Ishikawa (cell line): ENCODE measurements at regions not wholly inside any gene's neighbourhood (a gene's known extent, or its start where the extent isn't known, plus 50 kb on each side); places are given as distances from the start of the nearest gene placed in this dataset.

ENCODE experiments used
- FOXM1 ChIP-seq: IDR thresholded peaks from 2 replicates; pipeline ENCODE4 v1.6.1; 2012; ENCODE audit warnings: low read depth, borderline replicate concordance
- RAD21 ChIP-seq: IDR thresholded peaks from 2 replicates; pipeline ENCODE4 v1.6.1; 2012; ENCODE audit warnings: low read depth
- REST ChIP-seq: IDR thresholded peaks from 2 replicates; pipeline ENCODE4 v1.6.1; 2012; ENCODE audit warnings: low read depth, mild to moderate bottlenecking
- TAF1 ChIP-seq: IDR thresholded peaks from 2 replicates; pipeline ENCODE4 v1.6.1; 2012; ENCODE audit warnings: low read depth, mild to moderate bottlenecking
- TCF12 ChIP-seq: IDR thresholded peaks from 2 replicates; pipeline ENCODE4 v1.6.1; 2012; ENCODE audit warnings: low read depth
- USF1 ChIP-seq: IDR thresholded peaks from 2 replicates; pipeline ENCODE4 v1.6.1; 2012
- YY1 ChIP-seq: IDR thresholded peaks from 2 replicates; pipeline ENCODE4 v1.6.1; 2012; ENCODE audit warnings: low read depth
- ZBTB7A ChIP-seq: IDR thresholded peaks from 2 replicates; pipeline ENCODE4 v1.6.1; 2012; ENCODE audit warnings: low read depth
- TF ChIP-seq, protein P1 (sequence below): IDR thresholded peaks from 2 replicates; pipeline ENCODE4 v1.6.1; 2012

- no peak for TF ChIP-seq REST
- TF ChIP-seq FOXM1 = no peak
- TF ChIP-seq TCF12 = no peak
- no peak for TF ChIP-seq TAF1
- TF ChIP-seq RAD21 = no peak
- no peak for TF ChIP-seq USF1
- TF ChIP-seq, protein P1, sequence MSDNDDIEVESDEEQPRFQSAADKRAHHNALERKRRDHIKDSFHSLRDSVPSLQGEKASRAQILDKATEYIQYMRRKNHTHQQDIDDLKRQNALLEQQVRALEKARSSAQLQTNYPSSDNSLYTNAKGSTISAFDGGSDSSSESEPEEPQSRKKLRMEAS = no peak
- no peak for TF ChIP-seq ZBTB7A
- no peak for TF ChIP-seq YY1
These were observed 82.2 kb downstream of the ANKRD60 start for GRCh38 chr20:58146081-58146745.
